Stimulated activated effector memory CD8-positive, alpha-beta T cell treated with anti-CD3 and anti-CD28 coated beads, Interleukin-12 subunit alpha, Interleukin-12 subunit beta, amount 100 ng/mL, for 72 hours (primary cell): ENCODE measurements at regions not wholly inside any gene's neighbourhood (a gene's known extent, or its start where the extent isn't known, plus 50 kb on each side); places are given as distances from the start of the nearest gene placed in this dataset.
A peak's percentile ranks its signal among the peaks of the same experiment; 100 is the strongest.

Experiments used
- ATAC-seq: fragments of 150-1000 bp; cut with Tn5 transposase; 2 replicates; pipeline ENCODE4 v1.10.0; 2021
- DNase-seq, 2 donors: peaks; one replicate each; pipeline ENCODE4 v3.0.0; 2021 to 2022; ENCODE audit warnings: low spot score in 2 of 2
- H3K27ac Mint-ChIP-seq: one replicate; pipeline ENCODE4 v1.8.0; 2022; ENCODE audit warnings: mild to moderate bottlenecking, mixed read lengths
- H3K36me3 Mint-ChIP-seq: one replicate; pipeline ENCODE4 v1.8.0; 2022; ENCODE audit warnings: mild to moderate bottlenecking, mixed read lengths
- H3K4me1 Mint-ChIP-seq: one replicate; pipeline ENCODE4 v1.8.0; 2022; ENCODE audit warnings: mixed read lengths
- H3K4me3 Mint-ChIP-seq: one replicate; pipeline ENCODE4 v1.8.0; 2022; ENCODE audit warnings: mild to moderate bottlenecking, mixed read lengths
- H3K9me3 Mint-ChIP-seq: one replicate; pipeline ENCODE4 v1.8.0; 2022; ENCODE audit warnings: mixed read lengths

- H3K4me3 Mint-ChIP-seq = no peak overlapping the region
- peaks cover 19% of the 10 kb centered on the region for H3K4me1 Mint-ChIP-seq
- peak overlapping the region; percentile 63 for H3K27ac Mint-ChIP-seq
These were observed 111.8 kb upstream of the JUN start for GRCh38 chr1:58895559-58896145.

GRCh38 chr1:58896246-58897183 is 112.7 kb upstream of the JUN start:
- H3K4me3 Mint-ChIP-seq = no peak overlapping the region
- ATAC-seq = no peak

More at GRCh38 chr1:58895559-58896145, 111.8 kb upstream of the JUN start:
- ATAC-seq = no peak
- Mint-ChIP-seq H3K9me3 (no peaks in the 10 kb centered on the region), H3K36me3 (no peaks in the 10 kb centered on the region)
- DNase-seq = no peak

GRCh38 chr1:58898739-58899586 is 115.1 kb upstream of the JUN start:
- no peak for DNase-seq
- no peak overlapping the region for H3K27ac Mint-ChIP-seq
- H3K9me3 Mint-ChIP-seq = no peaks in the 10 kb centered on the region
- peaks cover 33% of the 10 kb centered on the region for H3K4me1 Mint-ChIP-seq
- H3K36me3 Mint-ChIP-seq = peaks cover 2% of the 10 kb centered on the region
- H3K4me3 Mint-ChIP-seq = no peak overlapping the region
- no peak for ATAC-seq

More at GRCh38 chr1:58896246-58897183, 112.7 kb upstream of the JUN start:
- peaks cover 20% of the 10 kb centered on the region for H3K4me1 Mint-ChIP-seq
- no peak for DNase-seq
- H3K36me3 Mint-ChIP-seq = no peaks in the 10 kb centered on the region
- no peaks in the 10 kb centered on the region for H3K9me3 Mint-ChIP-seq
- no peak overlapping the region for H3K27ac Mint-ChIP-seq

GRCh38 chr1:58899587-58900271 is 115.9 kb upstream of the JUN start:
- Mint-ChIP-seq H3K4me1 (peaks cover 34% of the 10 kb centered on the region), H3K9me3 (no peaks in the 10 kb centered on the region), H3K4me3 (no peak overlapping the region), H3K27ac (no peak overlapping the region), H3K36me3 (peaks cover 6% of the 10 kb centered on the region)
- ATAC-seq = no peak
- DNase-seq = no peak

- no peak for DNase-seq
- Mint-ChIP-seq H3K9me3 (no peaks in the 10 kb centered on the region), H3K36me3 (peaks cover 6% of the 10 kb centered on the region), H3K4me1 (peaks cover 34% of the 10 kb centered on the region), H3K4me3 (no peak overlapping the region), H3K27ac (no peak overlapping the region)
- ATAC-seq = no peak
These were observed 116.5 kb upstream of the JUN start for GRCh38 chr1:58900396-58900795.

- no peak for ATAC-seq
- Mint-ChIP-seq H3K36me3 (peaks cover 6% of the 10 kb centered on the region), H3K9me3 (no peaks in the 10 kb centered on the region), H3K4me1 (peaks cover 28% of the 10 kb centered on the region), H3K27ac (no peak overlapping the region), H3K4me3 (no peak overlapping the region)
- DNase-seq = no peak
These were observed 117.2 kb upstream of the JUN start for GRCh38 chr1:58901008-58901407.

GRCh38 chr1:58902830-58903513 is 119.1 kb upstream of the JUN start:
- H3K4me1 Mint-ChIP-seq = peaks cover 20% of the 10 kb centered on the region
- peak overlapping the region; percentile 73 for H3K4me3 Mint-ChIP-seq
- H3K9me3 Mint-ChIP-seq = no peaks in the 10 kb centered on the region
- ATAC-seq = no peak
- H3K36me3 Mint-ChIP-seq = peaks cover 6% of the 10 kb centered on the region
- DNase-seq = no peak
- peak overlapping the region; percentile 93 for H3K27ac Mint-ChIP-seq

- Mint-ChIP-seq H3K36me3 (peaks cover 6% of the 10 kb centered on the region), H3K27ac (peak overlapping the region; percentile 93), H3K4me1 (peaks cover 20% of the 10 kb centered on the region), H3K4me3 (peak overlapping the region; percentile 73), H3K9me3 (no peaks in the 10 kb centered on the region)
- peak; percentile 77 to 90 for DNase-seq
- peak; percentile 94 for ATAC-seq
These were observed 119.9 kb upstream of the JUN start for GRCh38 chr1:58903514-58904298.

- peak overlapping the region; percentile 73 for H3K4me3 Mint-ChIP-seq
- peaks cover 6% of the 10 kb centered on the region for H3K36me3 Mint-ChIP-seq
- DNase-seq (peak in 1 of 2 donors; percentile 40), ATAC-seq (no peak)
- H3K4me1 Mint-ChIP-seq = peaks cover 20% of the 10 kb centered on the region
- H3K9me3 Mint-ChIP-seq = no peaks in the 10 kb centered on the region
- peak overlapping the region; percentile 93 for H3K27ac Mint-ChIP-seq
These were observed 120.7 kb upstream of the JUN start for GRCh38 chr1:58904299-58905125.

GRCh38 chr1:58905126-58905490 is 121.3 kb upstream of the JUN start:
- no peak for DNase-seq
- peaks cover 20% of the 10 kb centered on the region for H3K4me1 Mint-ChIP-seq
- peak overlapping the region; percentile 73 for H3K4me3 Mint-ChIP-seq
- no peaks in the 10 kb centered on the region for H3K9me3 Mint-ChIP-seq
- no peak for ATAC-seq
- H3K27ac Mint-ChIP-seq = peak overlapping the region; percentile 27
- peaks cover 6% of the 10 kb centered on the region for H3K36me3 Mint-ChIP-seq

- Mint-ChIP-seq H3K4me3 (no peak overlapping the region), H3K4me1 (peaks cover 20% of the 10 kb centered on the region), H3K9me3 (no peaks in the 10 kb centered on the region), H3K36me3 (peaks cover 6% of the 10 kb centered on the region), H3K27ac (peak overlapping the region; percentile 27)
- DNase-seq (peak in 1 of 2 donors; percentile 28), ATAC-seq (no peak)
These were observed 121.9 kb upstream of the JUN start for GRCh38 chr1:58905628-58906221.

GRCh38 chr1:58907398-58907797 is 123.6 kb upstream of the JUN start:
- DNase-seq (peak in 1 of 2 donors; percentile 26), ATAC-seq (no peak)
- no peak overlapping the region for H3K4me3 Mint-ChIP-seq
- peaks cover 15% of the 10 kb centered on the region for H3K4me1 Mint-ChIP-seq
- no peaks in the 10 kb centered on the region for H3K9me3 Mint-ChIP-seq
- H3K36me3 Mint-ChIP-seq = peaks cover 6% of the 10 kb centered on the region
- no peak overlapping the region for H3K27ac Mint-ChIP-seq
